Neuron (in vitro differentiated cells): ENCODE measurements at regions not wholly inside any gene's neighbourhood (a gene's known extent, or its start where the extent isn't known, plus 50 kb on each side); places are given as distances from the start of the nearest gene placed in this dataset.

ENCODE experiments used
- H2AFZ ChIP-seq: one replicate; pipeline ENCODE4 v1.6.1; 2013; ENCODE audit warnings: low read depth, mild to moderate bottlenecking, inconsistent platforms, low read length, moderate library complexity
- H3K27me3 ChIP-seq: one replicate; pipeline ENCODE4 v1.6.1; 2013; ENCODE audit warnings: low read length; ENCODE audit not compliant: insufficient read depth
- H3K36me3 ChIP-seq: one replicate; pipeline ENCODE4 v1.6.1; 2013; ENCODE audit warnings: low read length; ENCODE audit not compliant: insufficient read depth
- H3K4me1 ChIP-seq: one replicate; pipeline ENCODE4 v1.6.1; 2013; ENCODE audit warnings: low read length; ENCODE audit not compliant: insufficient read depth
- H3K4me3 ChIP-seq: 2 replicates; pipeline ENCODE4 v1.5.1; 2013; ENCODE audit warnings: mild to moderate bottlenecking, low read length, moderate library complexity
- H3K9me3 ChIP-seq: one replicate; pipeline ENCODE4 v1.6.1; 2013; ENCODE audit warnings: low read length

DNA sequence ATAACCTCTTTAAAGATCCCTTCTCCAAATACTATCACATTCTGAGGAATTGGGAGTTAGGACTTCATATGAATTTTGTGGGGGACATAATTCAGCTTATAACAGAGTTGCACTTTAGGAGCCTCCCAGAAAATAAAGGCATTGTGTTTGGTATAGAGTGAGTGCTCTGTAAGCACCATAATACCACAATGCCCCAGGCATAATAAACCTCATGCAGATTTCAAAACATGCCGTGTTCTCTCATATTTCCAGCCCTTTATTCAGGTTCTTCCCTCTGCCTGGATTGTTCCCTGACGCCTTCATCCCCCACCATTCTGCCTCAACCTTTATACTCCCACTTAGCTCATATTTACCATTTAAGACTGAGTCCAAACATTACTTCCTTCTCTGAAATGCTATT, 398.8 kb upstream of the FAT3 start:
- Histone ChIP-seq H3K9me3 (no peaks in the 10 kb centered on the region), H3K4me1 (no peaks in the 10 kb centered on the region), H2AFZ (no peak overlapping the region), H3K27me3 (no peaks in the 10 kb centered on the region), H3K36me3 (no peaks in the 10 kb centered on the region), H3K4me3 (no peak overlapping the region)

DNA sequence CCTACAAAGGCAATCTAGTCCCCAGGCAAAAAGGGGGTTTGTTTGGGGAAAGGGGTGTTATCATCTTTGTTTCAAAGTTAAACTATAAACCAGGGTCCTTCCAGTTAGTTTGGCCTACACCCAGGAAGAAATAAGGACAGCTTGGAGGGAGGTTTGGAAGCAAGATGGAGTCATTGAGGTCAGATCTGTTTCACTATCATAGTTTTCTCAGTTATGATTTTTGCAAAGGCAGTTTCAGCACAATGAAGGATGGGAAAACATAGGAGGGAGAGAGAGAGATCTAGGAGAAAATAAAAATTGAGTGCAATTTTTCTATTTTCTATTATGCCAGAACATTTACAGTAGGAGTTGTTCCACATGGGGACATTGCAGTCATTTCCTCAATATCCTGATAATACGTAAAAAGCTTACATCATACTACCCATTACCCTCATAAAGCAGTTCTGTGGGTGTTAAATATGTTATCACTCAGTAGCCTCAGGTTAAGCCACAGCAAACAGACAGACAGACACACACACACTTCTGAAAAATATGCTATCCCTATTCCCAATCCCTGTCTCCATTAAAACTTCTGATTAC, 401.3 kb upstream of the FAT3 start:
- H3K27me3 ChIP-seq = no peaks in the 10 kb centered on the region
- no peak overlapping the region for H2AFZ ChIP-seq
- H3K4me3 ChIP-seq = no peak overlapping the region
- H3K9me3 ChIP-seq = no peaks in the 10 kb centered on the region
- H3K36me3 ChIP-seq = no peaks in the 10 kb centered on the region
- H3K4me1 ChIP-seq = peaks cover 6% of the 10 kb centered on the region

DNA sequence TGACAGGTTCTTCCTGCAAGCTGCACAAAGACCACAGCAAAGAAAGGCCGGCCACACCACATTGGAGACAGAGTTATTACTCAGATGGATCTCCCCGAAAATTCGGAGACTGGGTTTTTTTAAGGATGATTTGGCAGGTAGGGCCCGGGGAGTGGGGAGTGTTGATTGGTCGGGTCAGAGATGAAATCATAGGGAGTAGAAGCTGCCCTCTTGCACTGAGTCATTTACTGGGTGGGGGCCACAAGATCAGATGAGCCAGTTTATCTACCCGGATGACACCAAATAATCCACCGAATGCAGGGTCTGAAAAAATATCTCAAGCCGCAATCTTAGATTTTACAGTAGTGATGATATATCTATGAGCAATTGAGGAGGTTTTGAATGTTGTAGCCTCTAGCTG, 401.8 kb upstream of the FAT3 start:
- Histone ChIP-seq H3K27me3 (no peaks in the 10 kb centered on the region), H2AFZ (no peak overlapping the region), H3K9me3 (no peaks in the 10 kb centered on the region), H3K4me3 (no peak overlapping the region), H3K36me3 (no peaks in the 10 kb centered on the region), H3K4me1 (peaks cover 6% of the 10 kb centered on the region)

DNA sequence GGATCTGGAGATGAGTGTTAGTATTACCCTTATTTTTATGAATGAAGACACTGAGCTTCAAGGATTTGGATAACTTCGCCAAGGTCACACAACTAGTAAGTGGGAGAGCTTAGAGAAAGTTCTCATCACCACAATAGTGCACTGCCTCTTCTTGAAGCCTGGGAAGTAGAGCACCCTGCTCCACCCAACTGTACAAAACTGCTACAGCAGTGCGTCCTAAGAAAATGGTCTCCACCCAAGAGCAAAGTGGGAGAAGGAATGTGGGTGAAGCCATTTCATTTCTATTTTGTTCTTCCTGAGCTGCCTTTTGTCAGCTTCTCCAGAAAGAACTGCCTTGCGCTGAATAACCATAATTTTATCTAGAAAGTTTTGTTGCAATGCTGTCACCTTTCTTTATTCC, 403.9 kb upstream of the FAT3 start:
- Histone ChIP-seq H3K4me3 (no peak overlapping the region), H3K9me3 (no peaks in the 10 kb centered on the region), H2AFZ (no peak overlapping the region), H3K36me3 (no peaks in the 10 kb centered on the region), H3K4me1 (peaks cover 6% of the 10 kb centered on the region), H3K27me3 (no peaks in the 10 kb centered on the region)

DNA sequence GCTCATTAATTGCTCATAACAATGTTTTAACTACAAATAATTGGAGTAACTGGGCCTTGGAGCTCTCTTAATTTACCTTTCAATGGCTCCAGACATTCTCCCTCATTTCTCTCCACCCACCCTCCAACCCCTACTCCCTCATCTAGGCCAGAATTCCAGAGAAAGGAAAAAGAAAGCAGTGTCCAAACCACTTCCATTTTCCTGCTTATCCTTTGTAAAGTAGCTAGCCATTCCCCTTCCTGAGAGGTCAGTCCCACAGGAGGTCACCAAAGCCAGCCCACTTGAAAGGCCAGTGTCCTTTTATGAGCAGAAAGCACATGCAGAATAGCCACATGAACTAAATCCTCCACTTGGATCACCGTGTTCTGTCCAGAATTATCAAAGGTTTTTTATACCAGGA, 404.8 kb upstream of the FAT3 start:
- peaks cover 6% of the 10 kb centered on the region for H3K4me1 ChIP-seq
- no peaks in the 10 kb centered on the region for H3K27me3 ChIP-seq
- H3K36me3 ChIP-seq = no peaks in the 10 kb centered on the region
- H3K4me3 ChIP-seq = no peak overlapping the region
- H2AFZ ChIP-seq = peak overlapping the region; percentile 3
- H3K9me3 ChIP-seq = no peaks in the 10 kb centered on the region

DNA sequence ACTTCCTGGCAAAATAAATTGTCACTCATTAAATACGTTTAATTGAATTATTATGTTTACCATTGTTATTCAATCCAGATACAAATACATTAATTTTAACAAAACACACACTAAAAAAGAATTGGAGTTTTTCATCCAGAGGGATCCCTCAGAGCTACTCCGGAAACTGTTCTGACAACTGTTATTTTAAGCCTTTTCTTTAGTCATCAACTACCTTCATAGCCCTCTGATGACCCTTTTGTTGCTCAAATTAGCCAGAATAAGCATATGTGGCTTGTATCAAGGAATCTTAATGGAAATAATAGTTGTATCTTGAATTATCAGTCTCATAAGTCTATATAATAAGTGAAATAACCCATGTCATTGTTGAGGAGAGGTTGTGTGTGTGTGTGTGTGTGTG, 405.4 kb upstream of the FAT3 start:
- Histone ChIP-seq H3K36me3 (no peaks in the 10 kb centered on the region), H3K4me3 (no peak overlapping the region), H3K27me3 (no peaks in the 10 kb centered on the region)

DNA sequence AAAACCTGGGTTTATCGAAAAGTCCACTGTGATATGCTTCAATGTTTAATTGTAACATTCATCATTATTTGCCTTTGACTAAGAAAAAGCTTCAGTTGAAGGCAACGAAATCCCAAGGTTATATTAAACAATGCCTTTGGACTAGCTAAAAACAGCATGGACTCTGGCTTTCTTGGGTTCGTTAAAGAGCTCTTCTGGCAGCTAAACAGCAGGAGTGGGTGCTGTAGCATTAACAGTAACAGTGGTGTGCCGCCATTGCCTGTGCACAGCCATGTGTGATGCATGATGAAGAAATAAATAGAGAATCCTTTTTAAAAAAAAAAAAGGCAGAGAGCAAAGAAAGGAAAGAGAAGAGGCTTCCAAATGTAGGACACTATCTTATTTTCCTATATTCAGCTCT, 406.6 kb upstream of the FAT3 start:
- Histone ChIP-seq H3K27me3 (no peaks in the 10 kb centered on the region), H2AFZ (no peak overlapping the region), H3K4me1 (peaks cover 6% of the 10 kb centered on the region), H3K4me3 (no peak overlapping the region), H3K36me3 (no peaks in the 10 kb centered on the region), H3K9me3 (no peaks in the 10 kb centered on the region)

More for the DNA sequence above, 405.4 kb upstream of the FAT3 start:
- Histone ChIP-seq H3K4me1 (peaks cover 6% of the 10 kb centered on the region), H3K9me3 (no peaks in the 10 kb centered on the region), H2AFZ (no peak overlapping the region)

DNA sequence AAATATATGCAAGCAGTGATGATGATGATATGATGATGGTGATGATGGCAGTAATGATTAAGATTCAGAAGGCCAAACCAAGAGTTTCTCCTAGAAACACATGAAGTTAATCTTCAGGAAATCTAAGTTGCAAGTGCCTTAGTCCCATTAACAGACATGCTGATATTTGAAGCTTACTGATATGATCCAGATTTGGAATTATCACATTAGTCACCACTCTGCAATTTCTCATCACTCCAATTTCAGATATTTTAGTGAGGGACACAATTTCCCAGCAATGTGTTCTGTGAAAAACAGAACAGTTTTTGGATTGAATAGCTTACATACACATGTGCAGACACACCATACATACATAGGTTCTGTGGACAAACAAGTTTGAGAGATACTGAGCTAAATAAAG, 411.4 kb upstream of the FAT3 start:
- no peaks in the 10 kb centered on the region for H3K4me1 ChIP-seq
- no peak overlapping the region for H3K4me3 ChIP-seq
- H3K36me3 ChIP-seq = no peaks in the 10 kb centered on the region
- H3K27me3 ChIP-seq = no peaks in the 10 kb centered on the region
- H3K9me3 ChIP-seq = no peaks in the 10 kb centered on the region
- H2AFZ ChIP-seq = no peak overlapping the region

DNA sequence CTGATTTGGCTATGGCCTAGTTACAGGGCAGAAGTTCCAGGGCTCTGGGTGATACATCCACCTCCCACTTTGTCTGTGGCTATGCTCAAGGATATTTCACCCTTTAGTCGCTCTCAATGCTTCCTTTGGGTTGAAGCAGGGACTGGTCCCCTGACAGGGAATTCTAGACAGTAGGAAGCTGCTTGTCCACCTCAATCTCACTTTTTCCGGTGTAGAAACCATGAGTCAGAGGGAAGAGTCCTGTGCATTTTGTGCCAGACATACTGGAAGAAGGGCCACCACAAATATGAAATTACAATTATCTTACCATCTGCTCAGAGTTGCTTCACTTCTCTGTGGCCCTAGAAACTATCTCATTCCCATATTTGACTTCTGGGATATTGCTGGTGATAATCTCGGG, 413.7 kb upstream of the FAT3 start:
- H3K27me3 ChIP-seq = no peaks in the 10 kb centered on the region
- no peaks in the 10 kb centered on the region for H3K9me3 ChIP-seq
- no peak overlapping the region for H2AFZ ChIP-seq
- no peaks in the 10 kb centered on the region for H3K36me3 ChIP-seq
- no peak overlapping the region for H3K4me3 ChIP-seq
- H3K4me1 ChIP-seq = no peaks in the 10 kb centered on the region

DNA sequence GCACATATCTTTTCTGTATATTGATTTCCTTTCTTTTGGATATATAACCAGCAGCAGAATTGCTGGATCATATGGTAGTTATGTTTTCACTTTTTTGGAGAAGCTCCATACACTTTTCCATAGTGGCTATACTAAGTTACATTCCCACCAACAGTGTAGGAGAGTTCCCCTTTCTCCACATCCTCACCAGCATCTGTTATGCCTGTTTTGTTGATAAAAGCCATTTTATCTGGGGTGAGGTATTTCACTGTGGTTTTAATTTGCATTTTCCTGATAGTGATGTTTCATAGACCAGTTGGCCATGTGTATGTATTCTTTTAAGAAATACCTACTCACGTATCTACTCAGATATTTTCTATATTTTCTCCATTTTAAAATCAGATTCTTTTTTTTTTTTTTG, 419.3 kb upstream of the FAT3 start:
- H3K9me3 ChIP-seq = no peaks in the 10 kb centered on the region

DNA sequence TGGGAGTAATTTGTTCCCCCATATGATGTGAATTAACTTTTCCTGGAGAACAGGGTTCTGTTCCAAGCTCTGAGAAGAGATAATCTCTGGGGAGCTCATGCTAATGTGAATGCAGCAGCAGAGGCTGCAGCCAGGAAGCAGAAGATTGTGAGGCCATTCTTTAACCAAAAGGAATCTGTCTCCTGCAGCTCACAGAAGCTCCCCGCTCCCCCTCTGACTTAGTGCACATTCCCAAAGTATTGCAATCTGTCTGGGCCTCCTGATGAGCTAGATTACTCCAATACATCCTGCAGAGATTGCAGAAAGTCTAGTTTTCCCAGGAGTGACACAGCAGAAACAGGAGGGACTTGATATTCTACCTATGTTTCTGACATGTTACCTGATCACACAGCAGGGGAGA, 420.6 kb upstream of the FAT3 start:
- no peaks in the 10 kb centered on the region for H3K27me3 ChIP-seq
- no peak overlapping the region for H3K4me3 ChIP-seq
- peaks cover 7% of the 10 kb centered on the region for H3K4me1 ChIP-seq
- H2AFZ ChIP-seq = no peak overlapping the region
- H3K36me3 ChIP-seq = no peaks in the 10 kb centered on the region
- no peaks in the 10 kb centered on the region for H3K9me3 ChIP-seq

More for the DNA sequence above, 419.3 kb upstream of the FAT3 start:
- Histone ChIP-seq H3K27me3 (no peaks in the 10 kb centered on the region), H2AFZ (no peak overlapping the region), H3K4me1 (peaks cover 7% of the 10 kb centered on the region), H3K4me3 (no peak overlapping the region), H3K36me3 (no peaks in the 10 kb centered on the region)

DNA sequence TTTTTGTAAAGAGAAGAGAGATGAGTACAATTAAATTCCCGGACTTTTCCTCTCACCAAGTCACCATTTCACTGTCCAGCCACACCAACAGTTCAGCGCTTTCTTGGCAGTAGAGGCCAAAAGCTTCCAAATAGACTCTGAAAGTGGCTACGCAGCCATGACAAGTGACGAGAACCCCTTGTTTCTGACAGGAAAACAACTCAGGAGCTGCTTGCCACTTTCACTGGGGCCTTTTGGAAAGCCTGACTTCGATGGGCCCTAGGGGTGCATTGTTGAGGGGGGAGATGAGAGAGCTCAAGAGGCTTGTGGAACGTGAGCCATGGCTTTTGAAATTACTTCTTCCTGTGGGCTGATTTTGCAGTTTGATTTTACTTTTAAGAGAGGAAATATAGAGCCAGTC, 422.1 kb upstream of the FAT3 start:
- Histone ChIP-seq H3K4me3 (no peak overlapping the region), H3K27me3 (no peaks in the 10 kb centered on the region), H3K4me1 (peaks cover 7% of the 10 kb centered on the region), H3K9me3 (no peaks in the 10 kb centered on the region), H2AFZ (no peak overlapping the region), H3K36me3 (no peaks in the 10 kb centered on the region)

DNA sequence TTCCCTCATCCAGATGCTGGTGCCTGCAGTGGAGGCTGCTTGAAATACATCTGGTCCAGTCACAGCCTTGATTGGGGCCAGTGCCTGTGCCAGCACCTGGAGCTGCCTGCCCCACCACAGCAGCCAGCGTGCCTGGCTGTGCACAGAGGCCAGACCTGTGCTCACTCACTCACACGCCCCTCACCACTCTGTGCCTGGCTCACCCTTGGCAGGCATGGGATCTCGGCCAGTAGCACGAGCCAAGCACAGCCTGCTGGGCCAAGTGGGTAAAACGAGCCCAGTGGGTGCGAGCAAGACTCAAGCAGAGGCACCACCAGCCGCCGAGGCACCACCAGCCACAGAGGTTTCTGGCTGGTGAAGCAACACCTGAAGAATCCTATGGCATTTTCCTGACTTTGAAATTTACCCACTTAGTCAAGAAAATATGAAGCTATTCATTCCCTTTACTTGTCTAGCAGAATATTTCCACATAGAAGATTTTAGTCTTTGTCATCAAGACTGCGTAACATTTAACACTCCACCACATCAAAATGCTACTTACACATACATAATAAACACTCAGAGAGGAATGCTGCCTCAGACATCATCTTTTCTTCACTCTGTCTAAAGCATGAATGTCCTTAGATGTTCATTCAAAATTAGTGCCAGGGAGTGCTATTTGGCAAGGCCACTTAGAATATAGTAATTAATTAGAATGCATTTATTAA, 424.3 kb upstream of the FAT3 start:
- no peaks in the 10 kb centered on the region for H3K27me3 ChIP-seq
- no peak overlapping the region for H2AFZ ChIP-seq
- H3K9me3 ChIP-seq = no peaks in the 10 kb centered on the region
- no peak overlapping the region for H3K4me3 ChIP-seq
- peaks cover 7% of the 10 kb centered on the region for H3K4me1 ChIP-seq
- no peaks in the 10 kb centered on the region for H3K36me3 ChIP-seq

DNA sequence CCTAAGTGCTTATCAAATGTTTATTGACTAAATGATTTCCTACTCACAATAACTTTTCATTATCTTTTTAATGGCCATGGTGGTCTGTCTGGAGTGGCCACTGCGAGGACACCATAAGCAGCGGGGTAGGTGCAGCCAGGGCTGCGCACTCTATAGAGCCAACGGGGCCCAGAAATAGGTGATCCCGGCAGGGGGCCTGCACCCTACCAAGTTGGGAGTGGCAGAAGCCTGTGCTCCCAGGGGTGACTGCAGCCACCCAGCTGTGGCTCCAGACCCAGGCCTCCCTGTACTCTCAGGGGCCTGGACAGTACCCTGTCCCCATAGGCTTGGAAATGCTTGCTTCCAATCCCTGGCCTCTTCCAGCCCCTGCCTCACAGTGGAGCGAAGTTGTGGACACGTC, 426.4 kb upstream of the FAT3 start:
- Histone ChIP-seq H2AFZ (no peak overlapping the region), H3K9me3 (no peaks in the 10 kb centered on the region), H3K36me3 (no peaks in the 10 kb centered on the region), H3K4me1 (peaks cover 2% of the 10 kb centered on the region), H3K4me3 (no peak overlapping the region), H3K27me3 (no peaks in the 10 kb centered on the region)
